Ishikawa (cell line): ENCODE measurements at regions not wholly inside any gene's neighbourhood (a gene's known extent, or its start where the extent isn't known, plus 50 kb on each side); places are given as distances from the start of the nearest gene placed in this dataset.

Experiments
- CEBPB ChIP-seq: IDR thresholded peaks from 2 replicates; pipeline ENCODE4 v1.6.1; 2012
- CREB1 ChIP-seq: IDR thresholded peaks from 2 replicates; pipeline ENCODE4 v1.6.1; 2012; ENCODE audit warnings: low read depth
- EGR1 ChIP-seq: IDR thresholded peaks from 2 replicates; pipeline ENCODE4 v1.6.1; 2012
- EP300 ChIP-seq: IDR thresholded peaks from 2 replicates; pipeline ENCODE4 v1.6.1; 2012; ENCODE audit warnings: borderline replicate concordance
- FOXM1 ChIP-seq: IDR thresholded peaks from 2 replicates; pipeline ENCODE4 v1.6.1; 2012; ENCODE audit warnings: low read depth, borderline replicate concordance
- NFIC ChIP-seq: IDR thresholded peaks from 2 replicates; pipeline ENCODE4 v1.6.1; 2012
- RAD21 ChIP-seq: IDR thresholded peaks from 2 replicates; pipeline ENCODE4 v1.6.1; 2012; ENCODE audit warnings: low read depth
- TAF1 ChIP-seq: IDR thresholded peaks from 2 replicates; pipeline ENCODE4 v1.6.1; 2012; ENCODE audit warnings: low read depth, mild to moderate bottlenecking
- TCF12 ChIP-seq: IDR thresholded peaks from 2 replicates; pipeline ENCODE4 v1.6.1; 2012; ENCODE audit warnings: low read depth
- TEAD4 ChIP-seq: IDR thresholded peaks from 2 replicates; pipeline ENCODE4 v1.6.1; 2012
- USF1 ChIP-seq: IDR thresholded peaks from 2 replicates; pipeline ENCODE4 v1.6.1; 2012
- YY1 ChIP-seq: IDR thresholded peaks from 2 replicates; pipeline ENCODE4 v1.6.1; 2012; ENCODE audit warnings: low read depth
- ZBTB7A ChIP-seq: IDR thresholded peaks from 2 replicates; pipeline ENCODE4 v1.6.1; 2012; ENCODE audit warnings: low read depth
- TF ChIP-seq, protein P1 (sequence below): IDR thresholded peaks from 2 replicates; pipeline ENCODE4 v1.6.1; 2012
- TF ChIP-seq, protein P2 (sequence below): IDR thresholded peaks from 2 replicates; pipeline ENCODE4 v1.6.1; 2012; ENCODE audit warnings: low read depth, mild to moderate bottlenecking

- TF ChIP-seq FOXM1, result no peak
- TF ChIP-seq, protein P1, sequence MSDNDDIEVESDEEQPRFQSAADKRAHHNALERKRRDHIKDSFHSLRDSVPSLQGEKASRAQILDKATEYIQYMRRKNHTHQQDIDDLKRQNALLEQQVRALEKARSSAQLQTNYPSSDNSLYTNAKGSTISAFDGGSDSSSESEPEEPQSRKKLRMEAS, result no peak
- TF ChIP-seq TCF12, result no peak
- no peak for TF ChIP-seq EGR1
- TF ChIP-seq RAD21, result no peak
- TF ChIP-seq NFIC, result no peak
- no peak for TF ChIP-seq CEBPB
These were observed 341.6 kb downstream of the MATN1 start for GRCh38 chr1:30381671-30382365.

GRCh38 chr1:30381266-30381665 lies 342.1 kb downstream of the MATN1 start:
- TF ChIP-seq ZBTB7A, result no peak

- TF ChIP-seq YY1 (no peak), TEAD4 (no peak), TCF12 (no peak), ZBTB7A (no peak), USF1 (no peak), FOXM1 (no peak), NFIC (no peak), CREB1 (no peak), RAD21 (no peak)
- TF ChIP-seq, protein P1, result no peak
These were observed 342.8 kb downstream of the MATN1 start for GRCh38 chr1:30380625-30380984.

- TF ChIP-seq, protein P2, sequence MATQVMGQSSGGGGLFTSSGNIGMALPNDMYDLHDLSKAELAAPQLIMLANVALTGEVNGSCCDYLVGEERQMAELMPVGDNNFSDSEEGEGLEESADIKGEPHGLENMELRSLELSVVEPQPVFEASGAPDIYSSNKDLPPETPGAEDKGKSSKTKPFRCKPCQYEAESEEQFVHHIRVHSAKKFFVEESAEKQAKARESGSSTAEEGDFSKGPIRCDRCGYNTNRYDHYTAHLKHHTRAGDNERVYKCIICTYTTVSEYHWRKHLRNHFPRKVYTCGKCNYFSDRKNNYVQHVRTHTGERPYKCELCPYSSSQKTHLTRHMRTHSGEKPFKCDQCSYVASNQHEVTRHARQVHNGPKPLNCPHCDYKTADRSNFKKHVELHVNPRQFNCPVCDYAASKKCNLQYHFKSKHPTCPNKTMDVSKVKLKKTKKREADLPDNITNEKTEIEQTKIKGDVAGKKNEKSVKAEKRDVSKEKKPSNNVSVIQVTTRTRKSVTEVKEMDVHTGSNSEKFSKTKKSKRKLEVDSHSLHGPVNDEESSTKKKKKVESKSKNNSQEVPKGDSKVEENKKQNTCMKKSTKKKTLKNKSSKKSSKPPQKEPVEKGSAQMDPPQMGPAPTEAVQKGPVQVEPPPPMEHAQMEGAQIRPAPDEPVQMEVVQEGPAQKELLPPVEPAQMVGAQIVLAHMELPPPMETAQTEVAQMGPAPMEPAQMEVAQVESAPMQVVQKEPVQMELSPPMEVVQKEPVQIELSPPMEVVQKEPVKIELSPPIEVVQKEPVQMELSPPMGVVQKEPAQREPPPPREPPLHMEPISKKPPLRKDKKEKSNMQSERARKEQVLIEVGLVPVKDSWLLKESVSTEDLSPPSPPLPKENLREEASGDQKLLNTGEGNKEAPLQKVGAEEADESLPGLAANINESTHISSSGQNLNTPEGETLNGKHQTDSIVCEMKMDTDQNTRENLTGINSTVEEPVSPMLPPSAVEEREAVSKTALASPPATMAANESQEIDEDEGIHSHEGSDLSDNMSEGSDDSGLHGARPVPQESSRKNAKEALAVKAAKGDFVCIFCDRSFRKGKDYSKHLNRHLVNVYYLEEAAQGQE, result no peak
- peak; percentile 84 for TF ChIP-seq RAD21
These were observed 343.4 kb downstream of the MATN1 start for GRCh38 chr1:30379684-30380624.

- TF ChIP-seq RAD21 (no peak), NFIC (no peak), YY1 (no peak), EGR1 (no peak), USF1 (no peak), CEBPB (no peak), TAF1 (no peak), CREB1 (no peak), ZBTB7A (no peak), FOXM1 (no peak), EP300 (no peak), TCF12 (no peak), TEAD4 (no peak)
- TF ChIP-seq, protein P1, result no peak
- TF ChIP-seq, protein P2, result no peak
These were observed 344.3 kb downstream of the MATN1 start for GRCh38 chr1:30378991-30379581.
